Jurkat, Clone E6-1 (cell line): ENCODE measurements at regions not wholly inside any gene's neighbourhood (a gene's known extent, or its start where the extent isn't known, plus 50 kb on each side); places are given as distances from the start of the nearest gene placed in this dataset.
A peak's percentile ranks its signal among the peaks of the same experiment; 100 is the strongest.
"Not testable (repeated sequence)": the region's sequence is repeated elsewhere in the genome, so short reads cannot be mapped to it uniquely, and the experiment has no call there.

Experiments
- DNase-seq: peaks from one replicate; pipeline ENCODE4 v3.0.0-alpha.2; 2011; ENCODE audit warnings: low read depth, low spot score
- H3K4me3 ChIP-seq: 2 replicates; pipeline ENCODE4 v1.5.1; 2011; ENCODE audit warnings: mild to moderate bottlenecking, low read length, control low read depth, moderate library complexity

DNA sequence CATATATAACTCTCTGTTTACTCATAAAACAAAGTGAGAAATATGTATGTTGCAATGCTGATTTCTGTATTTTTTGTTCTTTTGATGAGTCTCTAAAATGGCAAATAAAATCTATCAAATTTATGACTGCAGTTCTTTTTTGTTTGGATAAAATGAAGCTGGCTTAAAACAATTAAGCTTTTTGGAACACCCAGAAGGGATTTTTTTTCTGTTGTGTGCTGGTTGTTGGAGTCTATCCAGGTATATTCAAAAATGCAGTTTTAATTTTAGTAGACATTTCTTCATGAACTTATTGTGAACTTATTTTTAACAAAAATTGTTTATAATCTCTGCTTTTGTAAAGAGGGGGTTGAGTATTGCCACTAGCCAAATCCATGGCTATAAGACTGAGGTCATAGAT, 405.5 kb downstream of the RAP2B start:
- no peak overlapping the region for H3K4me3 ChIP-seq
- DNase-seq = no peak

DNA sequence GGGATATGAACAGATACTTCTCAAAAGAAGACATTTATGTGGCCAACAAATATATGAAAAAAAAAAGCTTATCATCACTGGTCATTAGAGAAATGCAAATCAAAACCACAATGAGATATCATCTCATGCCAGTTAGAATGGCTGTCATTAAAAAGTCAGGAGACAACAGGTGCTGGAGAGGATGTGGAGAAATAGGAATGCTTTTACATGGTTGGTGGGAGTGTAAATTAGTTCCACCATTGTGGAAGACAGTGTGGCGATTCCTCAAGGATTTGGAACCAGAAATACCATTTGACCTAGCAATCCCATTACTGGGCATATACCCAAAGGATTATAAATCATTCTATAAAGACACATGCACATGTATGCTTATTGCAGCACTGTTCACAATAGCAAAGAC, 408.5 kb downstream of the RAP2B start:
- not testable (repeated sequence) for DNase-seq, H3K4me3 ChIP-seq

DNA sequence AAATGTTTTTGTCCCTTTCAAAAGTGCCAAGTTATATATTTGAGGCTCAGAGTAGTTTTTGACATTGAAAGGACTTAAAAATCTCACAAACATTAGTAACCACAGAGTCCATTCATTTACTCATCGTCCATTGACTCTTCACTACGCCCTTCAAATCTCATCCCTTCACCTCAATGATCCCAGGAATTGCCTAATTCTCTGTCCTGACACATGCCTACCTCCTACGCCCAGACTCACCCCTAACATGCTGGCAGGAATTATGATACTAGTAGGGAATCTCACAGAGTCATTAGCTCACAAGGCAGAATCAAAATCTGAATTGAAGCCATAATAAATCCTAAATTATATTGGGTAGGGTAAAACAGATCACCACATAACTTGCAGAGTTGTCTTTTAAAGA, 410.1 kb downstream of the RAP2B start:
- H3K4me3 ChIP-seq = no peak overlapping the region
- DNase-seq = no peak

GRCh38 chr3:153572654-153573053, 410.6 kb downstream of the RAP2B start:
- no peak overlapping the region for H3K4me3 ChIP-seq

GRCh38 chr3:153573481-153573880, 411.5 kb downstream of the RAP2B start:
- DNase-seq = no peak
- no peak overlapping the region for H3K4me3 ChIP-seq

More at GRCh38 chr3:153572654-153573053, 410.6 kb downstream of the RAP2B start:
- DNase-seq = no peak

DNA sequence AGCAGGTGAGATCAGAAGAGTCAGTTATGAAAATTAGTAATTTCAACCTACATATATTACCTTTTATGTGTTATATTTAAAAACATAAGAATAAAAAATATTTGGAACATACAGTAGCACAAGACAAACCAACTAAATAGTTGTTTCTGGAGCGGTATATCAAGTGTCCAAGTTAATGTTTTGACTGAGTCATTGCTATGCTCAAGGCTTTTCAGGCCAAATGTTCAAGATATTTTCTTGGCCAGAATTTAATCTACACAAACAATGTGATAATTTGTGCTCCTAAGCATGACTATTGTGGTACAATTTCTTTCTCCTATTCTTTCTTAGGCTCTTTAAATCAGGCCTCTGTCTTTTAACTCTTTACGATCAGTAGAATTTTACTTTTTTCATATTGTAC, 412.4 kb downstream of the RAP2B start:
- no peak for DNase-seq

GRCh38 chr3:153577059-153577736, 415.2 kb downstream of the RAP2B start:
- no peak overlapping the region for H3K4me3 ChIP-seq
- no peak for DNase-seq

More for the DNA sequence above, 412.4 kb downstream of the RAP2B start:
- no peak overlapping the region for H3K4me3 ChIP-seq

DNA sequence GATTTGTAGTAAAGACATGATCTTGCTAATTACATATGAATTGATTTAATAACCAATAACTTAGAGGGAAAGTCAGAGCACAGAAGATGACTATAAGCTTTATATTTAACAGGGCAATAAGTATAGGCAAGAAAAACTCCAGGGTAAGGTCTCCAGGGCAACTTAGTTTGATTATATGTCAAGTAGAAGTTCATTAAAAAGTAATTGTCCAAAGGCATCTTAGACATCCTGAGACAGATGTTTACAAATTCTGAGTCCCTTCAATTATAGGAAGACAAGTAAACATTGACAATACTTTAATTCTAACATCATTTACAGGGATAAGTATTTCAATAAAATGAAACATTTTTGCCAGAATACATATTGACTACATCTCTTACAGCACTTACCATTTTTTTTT, 416.0 kb downstream of the RAP2B start:
- H3K4me3 ChIP-seq = no peak overlapping the region
- no peak for DNase-seq

- no peak for DNase-seq
- H3K4me3 ChIP-seq = no peak overlapping the region
Measured at GRCh38 chr3:153590051-153590450, 428.0 kb downstream of the RAP2B start.

DNA sequence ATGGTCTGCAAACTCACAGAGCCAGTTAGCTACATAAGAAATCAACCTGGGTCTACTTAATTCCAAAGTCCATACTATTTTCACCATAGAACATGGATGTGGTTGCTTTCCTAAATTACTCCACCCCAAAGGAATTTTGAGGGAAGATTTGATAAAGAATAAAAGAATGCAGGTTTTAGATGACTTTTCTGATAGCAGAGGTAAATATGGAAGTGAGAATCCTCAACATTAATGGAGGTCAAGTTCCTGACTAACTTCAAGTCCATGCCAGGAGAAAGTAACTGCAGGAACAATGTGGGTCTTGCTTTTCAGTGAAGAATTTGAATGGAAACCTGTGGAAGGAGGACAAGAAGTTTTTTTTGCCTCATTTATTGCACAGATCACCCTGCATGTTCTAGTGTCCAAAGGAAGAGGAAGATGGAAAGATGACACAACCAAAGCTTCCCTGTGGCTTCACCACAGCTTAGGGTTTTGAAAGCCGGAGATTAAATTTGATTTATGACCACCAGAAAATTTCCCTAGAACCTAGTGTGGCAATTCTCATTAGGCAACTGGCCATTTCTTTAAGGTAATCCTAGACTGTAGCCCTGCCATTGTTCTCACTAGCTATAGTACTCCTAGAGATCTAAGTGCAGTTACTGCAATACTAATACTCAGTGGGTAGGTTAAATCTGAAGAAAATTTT, 429.7 kb downstream of the RAP2B start:
- no peak overlapping the region for H3K4me3 ChIP-seq
- no peak for DNase-seq

GRCh38 chr3:153595186-153595815, 433.3 kb downstream of the RAP2B start:
- no peak overlapping the region for H3K4me3 ChIP-seq
- DNase-seq = no peak

- DNase-seq = no peak
- no peak overlapping the region for H3K4me3 ChIP-seq
Measured at GRCh38 chr3:153596401-153596800, 434.4 kb downstream of the RAP2B start.

DNA sequence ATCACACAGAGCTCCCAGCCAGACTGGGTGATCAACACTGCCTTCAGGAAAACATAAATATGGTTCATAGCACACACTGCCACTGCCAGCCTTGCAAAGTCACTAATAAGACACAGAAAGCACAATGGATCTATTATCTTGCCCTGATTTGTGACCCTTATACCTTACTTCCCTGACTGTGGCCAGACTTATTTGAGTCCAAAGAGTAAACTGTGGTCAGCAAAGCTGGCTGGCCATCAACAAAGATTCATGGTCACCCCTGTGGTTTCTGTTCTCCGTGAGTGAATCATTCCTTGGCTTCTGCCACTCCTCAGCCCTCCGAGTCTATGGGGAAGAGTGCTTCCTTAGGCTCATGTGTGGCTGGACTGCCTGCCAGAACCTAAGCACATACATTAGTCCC, 437.7 kb downstream of the RAP2B start:
- DNase-seq = no peak
- no peak overlapping the region for H3K4me3 ChIP-seq

DNA sequence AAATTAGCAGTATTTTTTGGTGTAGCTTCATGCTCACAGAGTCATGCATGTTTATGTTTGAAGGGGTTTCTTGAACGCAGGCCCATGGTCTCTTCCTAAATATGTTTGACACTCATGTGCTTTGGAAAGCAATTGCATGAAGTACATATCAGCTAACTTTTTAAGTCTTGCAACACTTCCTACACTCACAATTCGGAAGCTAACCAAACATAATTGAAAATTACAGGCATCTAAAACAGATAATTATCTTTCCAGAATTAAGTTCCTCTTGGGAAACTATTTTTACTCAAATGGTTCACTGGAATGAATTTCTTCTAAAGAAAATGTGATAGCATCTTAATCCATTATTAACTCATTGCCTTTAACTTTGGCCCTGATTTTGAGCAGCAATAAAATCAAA, 438.9 kb downstream of the RAP2B start:
- no peak overlapping the region for H3K4me3 ChIP-seq
- no peak for DNase-seq

GRCh38 chr3:153601374-153601853, 439.4 kb downstream of the RAP2B start:
- no peak overlapping the region for H3K4me3 ChIP-seq

DNA sequence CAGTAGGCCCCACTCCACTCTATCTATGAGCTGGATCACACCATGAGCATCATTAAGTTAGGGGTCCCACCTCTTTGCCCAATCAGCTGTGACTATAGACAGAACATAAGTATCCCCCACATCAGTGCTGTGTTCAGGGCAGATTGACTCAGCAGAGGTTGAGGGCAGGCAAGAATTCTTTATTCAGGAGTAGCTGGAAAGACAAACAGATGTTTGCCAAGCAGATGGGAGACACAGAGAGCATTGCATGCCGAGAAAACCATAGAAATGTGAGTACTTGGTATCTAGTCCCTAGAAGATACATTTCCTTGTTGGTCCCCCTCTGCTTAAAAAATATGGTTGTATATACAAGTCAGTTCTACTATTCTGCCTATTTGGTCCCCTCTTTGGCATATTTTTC, 440.8 kb downstream of the RAP2B start:
- H3K4me3 ChIP-seq = no peak overlapping the region
- DNase-seq = no peak

More at GRCh38 chr3:153601374-153601853, 439.4 kb downstream of the RAP2B start:
- DNase-seq = no peak

DNA sequence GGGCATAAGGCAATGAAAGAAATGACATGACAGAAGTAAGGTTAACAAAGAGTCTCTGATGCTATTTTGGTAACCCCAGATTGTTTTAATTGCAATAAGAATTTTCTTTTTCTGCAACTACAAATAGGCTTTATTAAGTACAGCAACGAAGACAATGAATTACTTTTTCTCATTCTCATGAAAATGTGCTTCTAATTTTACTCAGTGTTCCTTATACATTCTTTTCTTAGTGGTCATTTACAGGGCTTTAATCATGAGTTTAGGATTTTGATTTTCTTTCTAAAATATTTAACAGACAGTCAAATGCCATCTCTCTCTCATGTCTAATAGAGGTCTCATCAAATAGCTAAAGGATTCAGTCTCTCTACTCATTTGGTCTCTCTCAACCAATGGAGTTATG, 452.1 kb downstream of the RAP2B start:
- no peak overlapping the region for H3K4me3 ChIP-seq
- DNase-seq = no peak

GRCh38 chr3:153614563-153614962, 452.5 kb downstream of the RAP2B start:
- no peak overlapping the region for H3K4me3 ChIP-seq
- DNase-seq = no peak

DNA sequence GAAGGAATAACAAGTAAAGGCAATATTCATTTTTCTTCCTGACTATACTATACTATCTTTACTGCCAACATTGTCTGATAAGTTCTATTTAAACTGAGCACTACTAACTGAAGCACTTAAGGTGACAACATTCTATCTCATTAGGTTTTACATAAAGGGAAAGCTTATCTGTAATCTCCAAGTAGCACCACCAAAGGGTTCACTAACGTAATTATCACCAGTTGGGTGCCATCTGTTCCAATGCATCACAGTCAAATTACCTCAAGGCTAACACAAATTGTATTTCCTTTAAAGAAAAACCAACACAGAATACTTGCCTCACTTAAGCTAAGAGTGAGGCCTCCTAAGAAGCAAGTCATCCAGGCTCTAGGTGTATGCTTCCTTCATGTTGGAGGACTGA, 453.8 kb downstream of the RAP2B start:
- no peak overlapping the region for H3K4me3 ChIP-seq
- DNase-seq = peak; percentile 62

DNA sequence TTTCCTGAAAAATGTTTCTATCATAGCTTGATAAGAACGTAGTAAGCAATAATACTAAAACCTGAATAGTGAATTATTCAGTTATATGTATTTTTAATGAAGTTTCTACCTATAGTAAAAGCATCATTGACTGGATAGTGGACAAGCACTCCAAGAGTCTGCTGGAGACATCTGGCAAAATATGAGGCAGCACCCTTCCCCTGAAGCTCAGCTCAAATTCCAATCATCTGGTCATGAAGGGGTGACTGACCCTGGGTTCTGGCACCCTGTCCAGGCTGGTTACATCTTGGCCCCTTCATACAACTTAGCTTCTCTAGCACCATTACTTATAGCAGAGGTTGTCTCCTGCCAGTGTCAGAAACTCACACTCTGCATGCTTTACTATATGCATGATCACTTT, 455.4 kb downstream of the RAP2B start:
- H3K4me3 ChIP-seq = no peak overlapping the region
- no peak for DNase-seq
